NCI-H526 treated with DMSO at 0.1 percent for 48 hours (cell line): ENCODE measurements at regions not wholly inside any gene's neighbourhood (a gene's known extent, or its start where the extent isn't known, plus 50 kb on each side); places are given as distances from the start of the nearest gene placed in this dataset.

Experiments used
- DNase-seq: peaks from one replicate; lab custom pipeline; 2025; lab: John Stamatoyannopoulos, UW

- DNase-seq, result no peak
Observed at GRCh38 chr9:80619356-80619755, 1047.6 kb downstream of the TLE4 start.

DNA sequence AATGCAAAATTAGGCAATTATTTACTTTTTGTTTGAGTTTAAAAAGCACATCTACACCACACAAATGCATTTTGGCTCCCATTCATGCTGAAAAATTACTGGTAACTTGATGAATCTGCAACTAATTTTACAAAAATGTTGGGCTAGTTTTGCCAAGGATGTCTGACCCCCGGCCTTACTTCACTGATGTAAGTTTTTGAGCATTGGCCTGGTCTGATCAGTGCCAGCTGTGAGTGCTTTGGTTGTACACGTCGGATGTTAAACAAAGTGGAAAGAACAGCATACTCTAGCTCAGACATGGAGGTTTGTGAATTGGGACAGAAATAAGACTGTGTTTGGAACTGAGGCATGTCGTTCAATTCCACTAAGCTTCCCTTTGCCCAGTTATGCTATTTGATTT lies 1044.2 kb downstream of the TLE4 start:
- DNase-seq, result no peak

GRCh38 chr9:80605793-80606192 lies 1034.0 kb downstream of the TLE4 start:
- DNase-seq, result no peak

GRCh38 chr9:80605129-80605528 lies 1033.4 kb downstream of the TLE4 start:
- peak; percentile 3 for DNase-seq

- no peak for DNase-seq
Observed at GRCh38 chr9:80602291-80602690, 1030.5 kb downstream of the TLE4 start.

- DNase-seq, result no peak
Observed at GRCh38 chr9:80596579-80596978, 1024.8 kb downstream of the TLE4 start.

- no peak for DNase-seq
Observed at GRCh38 chr9:80595192-80595591, 1023.4 kb downstream of the TLE4 start.

DNA sequence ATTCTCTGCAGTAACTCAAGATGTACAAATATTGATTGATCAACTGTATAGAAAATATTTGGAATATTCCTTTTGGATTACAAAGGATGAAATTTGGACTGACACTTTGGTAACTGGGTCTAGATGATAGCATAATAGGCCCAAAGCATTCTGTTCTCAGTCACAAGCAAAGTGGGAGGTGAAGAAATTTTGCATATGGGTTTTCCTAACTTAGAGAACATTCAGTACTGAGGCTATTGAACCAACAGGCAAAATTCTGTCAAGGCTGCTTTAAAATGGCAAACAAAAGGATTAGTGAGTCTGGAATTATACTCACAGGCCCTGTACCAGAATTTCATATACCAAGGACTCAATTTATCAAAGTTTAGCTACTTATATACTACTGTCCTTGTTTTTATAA lies 1020.6 kb downstream of the TLE4 start:
- DNase-seq, result no peak

- DNase-seq, result no peak
Observed at GRCh38 chr9:80586786-80587330, 1015.1 kb downstream of the TLE4 start.

DNA sequence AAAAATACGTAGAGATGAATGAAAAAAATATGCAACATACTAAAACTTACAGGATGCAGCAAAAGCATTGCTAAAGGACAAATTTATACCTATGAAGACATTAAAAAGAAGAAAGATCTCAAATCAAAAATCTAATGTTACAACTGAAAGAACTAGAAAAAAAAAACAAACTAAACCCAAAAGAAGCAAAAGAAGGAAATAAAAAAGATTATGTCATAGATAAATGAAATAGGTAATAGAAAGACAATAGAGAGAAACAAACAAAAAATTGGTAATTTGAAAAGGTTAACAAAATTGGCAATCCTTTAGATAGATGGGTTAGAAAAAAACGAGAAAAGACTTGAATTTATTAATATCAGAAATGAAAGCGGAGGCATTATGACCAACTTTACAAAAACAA lies 1000.2 kb downstream of the TLE4 start:
- DNase-seq, result no peak

- DNase-seq, result no peak
Observed at GRCh38 chr9:80569236-80569635, 997.5 kb downstream of the TLE4 start.

DNA sequence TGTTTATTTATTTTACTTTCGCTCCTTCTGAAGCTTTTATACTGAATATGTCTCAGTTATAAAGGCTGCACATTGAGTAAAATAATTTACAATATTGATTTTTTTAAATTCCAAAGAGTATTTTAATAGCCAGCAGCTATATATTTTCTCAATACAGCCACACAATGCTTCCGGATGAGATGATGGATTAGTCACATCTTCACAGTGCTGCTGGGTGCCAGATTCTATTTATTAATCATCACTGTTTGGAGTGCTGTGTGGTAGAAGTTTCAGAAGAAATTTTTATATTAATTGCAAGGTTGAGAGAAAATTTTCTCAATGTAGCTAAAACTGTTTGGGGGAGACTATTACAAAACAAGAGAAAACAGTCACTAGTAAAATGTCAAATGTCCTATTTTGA lies 989.8 kb downstream of the TLE4 start:
- no peak for DNase-seq

DNA sequence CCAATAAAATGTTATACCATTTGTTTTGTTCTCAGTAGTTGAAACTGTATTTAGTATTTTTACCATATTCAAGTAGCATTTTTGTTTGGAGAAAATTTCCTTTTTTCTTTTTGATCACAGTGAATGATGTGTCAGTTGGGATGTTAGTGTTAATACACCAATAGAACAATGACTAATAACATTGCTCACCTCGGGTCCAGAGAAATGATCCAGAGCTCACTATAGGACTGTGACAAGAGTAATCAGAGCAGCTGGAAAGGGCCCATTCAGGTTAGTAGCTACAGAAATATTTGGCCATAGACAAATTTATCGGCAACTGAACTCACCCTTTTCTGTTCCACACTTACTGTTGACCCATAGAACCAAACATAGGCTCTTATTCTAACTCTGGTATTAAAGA lies 989.2 kb downstream of the TLE4 start:
- no peak for DNase-seq

- DNase-seq, result no peak
Observed at GRCh38 chr9:80557256-80557655, 985.5 kb downstream of the TLE4 start.

- DNase-seq, result no peak
Observed at GRCh38 chr9:80556631-80557030, 984.9 kb downstream of the TLE4 start.

DNA sequence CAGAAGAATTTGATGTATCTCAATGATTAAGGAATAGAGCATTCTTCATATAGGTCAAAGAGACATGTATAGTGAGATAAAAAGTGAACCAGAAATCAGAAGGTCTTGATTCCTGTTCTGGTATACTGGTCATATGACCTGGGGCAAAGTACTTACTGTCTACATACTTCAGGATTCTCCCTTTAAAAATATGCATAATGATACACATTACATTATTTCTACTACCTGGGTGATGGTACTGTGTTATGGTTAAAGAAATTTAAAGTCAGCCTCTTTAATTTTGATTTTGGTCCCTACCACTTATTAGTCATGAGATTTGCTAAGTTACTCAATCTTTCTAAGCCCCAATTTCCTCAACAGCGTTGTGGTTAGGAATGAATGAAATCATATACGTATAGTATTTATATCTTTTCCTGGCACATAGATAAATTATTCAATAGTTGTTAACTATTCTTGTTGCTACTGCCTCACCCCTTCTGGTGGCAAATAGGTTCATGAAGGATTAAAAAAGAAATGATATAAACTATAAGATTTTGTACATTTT lies 984.1 kb downstream of the TLE4 start:
- DNase-seq, result no peak

DNA sequence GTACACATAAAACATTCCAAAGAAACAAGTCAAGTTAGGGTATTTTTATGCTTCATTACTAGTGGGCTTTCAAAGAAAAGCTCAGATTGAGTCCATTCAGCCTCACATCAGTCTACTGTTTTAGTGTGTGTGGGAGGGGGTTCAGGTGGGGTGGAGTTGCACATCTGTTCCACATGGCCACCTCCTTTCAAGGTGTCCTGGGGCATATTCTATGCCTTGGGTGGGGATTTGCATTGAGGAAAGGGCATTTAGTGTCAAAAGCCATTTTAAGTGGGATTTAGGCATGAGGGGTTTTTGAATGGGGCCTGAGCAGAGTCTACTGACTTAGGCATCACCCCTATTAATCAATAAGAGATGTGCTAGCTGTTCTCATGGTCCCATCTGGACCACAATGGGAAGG lies 983.1 kb downstream of the TLE4 start:
- no peak for DNase-seq

- DNase-seq, result no peak
Observed at GRCh38 chr9:80554301-80554700, 982.5 kb downstream of the TLE4 start.

DNA sequence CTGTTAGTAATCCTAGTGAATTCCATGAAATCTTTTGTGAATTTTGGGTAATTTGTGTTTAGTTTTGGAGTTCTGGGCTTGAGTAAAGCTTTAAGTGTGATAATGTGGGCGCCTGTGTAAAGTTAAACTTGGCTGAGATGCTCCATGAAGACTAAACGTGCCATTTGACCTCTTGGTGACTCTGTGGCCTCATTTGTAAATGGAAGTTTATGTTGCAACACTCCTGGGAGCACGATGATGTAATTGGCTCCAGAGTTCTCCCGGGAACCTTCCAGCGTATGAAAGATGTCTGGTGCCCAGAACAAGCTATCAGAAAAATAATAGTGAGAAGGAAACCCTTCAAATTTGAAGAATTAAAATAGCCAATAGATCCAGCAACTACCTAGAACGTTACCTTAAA lies 981.2 kb downstream of the TLE4 start:
- DNase-seq, result no peak

DNA sequence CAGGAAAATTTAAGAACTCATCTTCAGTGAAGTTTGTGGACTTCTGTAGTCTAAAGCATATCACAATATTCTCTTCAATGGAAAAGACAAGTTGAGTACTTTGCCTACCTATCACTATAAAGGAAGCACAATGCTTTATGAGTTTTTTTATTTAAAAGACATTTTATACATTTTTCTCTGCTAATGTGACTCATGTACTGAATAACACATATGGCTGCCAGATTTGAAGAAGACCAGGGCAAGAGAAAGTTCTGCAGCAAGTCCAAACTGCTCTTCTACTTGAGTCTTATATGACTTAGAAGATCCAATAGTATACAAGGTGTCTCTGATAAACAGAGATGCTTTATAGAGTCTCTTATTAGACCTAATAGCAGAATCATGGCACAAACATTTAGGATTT lies 978.4 kb downstream of the TLE4 start:
- no peak for DNase-seq

GRCh38 chr9:80547613-80548012 lies 975.8 kb downstream of the TLE4 start:
- no peak for DNase-seq

GRCh38 chr9:80540387-80540786 lies 968.6 kb downstream of the TLE4 start:
- DNase-seq, result no peak

GRCh38 chr9:80538976-80539375 lies 967.2 kb downstream of the TLE4 start:
- DNase-seq, result no peak

DNA sequence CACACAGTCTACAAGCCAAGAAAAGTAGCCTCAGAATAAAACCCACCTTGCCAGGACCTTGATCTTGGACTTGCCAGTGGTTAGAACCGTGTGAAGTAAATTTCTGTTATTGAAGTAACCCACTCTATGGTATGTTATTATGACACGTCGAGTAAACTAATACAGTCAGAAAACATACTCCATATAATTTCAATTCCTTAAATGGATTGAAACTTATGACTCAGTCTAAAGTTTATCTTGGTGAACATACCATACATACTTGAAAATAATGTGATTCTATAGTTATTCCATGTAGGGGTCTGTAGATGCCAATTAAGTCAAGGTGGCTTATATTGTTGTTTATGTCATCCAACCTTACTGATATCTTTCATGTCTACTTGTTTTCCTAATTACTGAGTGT lies 950.7 kb downstream of the TLE4 start:
- no peak for DNase-seq

- DNase-seq, result no peak
Observed at GRCh38 chr9:80521151-80521550, 949.4 kb downstream of the TLE4 start.
